Adrenal gland (tissue), 9 donors: ENCODE measurements at regions not wholly inside any gene's neighbourhood (a gene's known extent, or its start where the extent isn't known, plus 50 kb on each side); places are given as distances from the start of the nearest gene placed in this dataset.

ENCODE experiments used
- DNase-seq, 7 donors: peaks; one replicate each; pipeline ENCODE4 v3.0.0-alpha.2; 2019 to 2020
- H3K27ac ChIP-seq, 5 donors: fragments of 200-600 bp; sonication (generic) in 4 of 5; 1 replicate in 3 of 5; 2 replicates in 2 of 5; pipeline versions ENCODE4 v1.5.1 to v1.8.0; 2016 to 2020; ENCODE audit warnings: mild to moderate bottlenecking in 1 of 5
- H3K27me3 ChIP-seq: fragments of 200-600 bp; 2 replicates; pipeline ENCODE4 v1.8.0; 2021
- H3K36me3 ChIP-seq, 2 donors: fragments of 200-600 bp; replicated peaks in 1 of 2; 1 replicate in 1 of 2; 2 replicates in 1 of 2; pipeline versions ENCODE4 v1.5.1 to v1.8.0; 2018 to 2022
- H3K4me1 ChIP-seq, 2 donors: fragments of 200-600 bp; replicated peaks in 1 of 2; 1 replicate in 1 of 2; 2 replicates in 1 of 2; pipeline versions ENCODE4 v1.5.1 to v1.8.0; 2018 to 2021
- H3K4me3 ChIP-seq, 4 donors: fragments of 200-600 bp; sonication (generic) in 3 of 4; one replicate each; pipeline ENCODE4 v1.5.1; 2016 to 2018
- H3K9me3 ChIP-seq, 3 donors: fragments of 200-600 bp; sonication (generic) in 1 of 3; replicated peaks in 1 of 3; 1 replicate in 2 of 3; 2 replicates in 1 of 3; pipeline versions ENCODE4 v1.5.1 to v1.8.0; 2016 to 2021
- CTCF ChIP-seq, 6 experiments: fragments of 450-650 bp in 4 of 6; fragments of 200-600 bp in 2 of 6; sonication (generic) in 1 of 6; IDR thresholded peaks; 1 replicate in 5 of 6; 2 replicates in 1 of 6; pipeline versions ENCODE4 v1.5.1 to v1.8.0; 2016 to 2021; ENCODE audit warnings: antibody characterized with exemption in 6 of 6, mild to moderate bottlenecking in 2 of 6, moderate library complexity in 1 of 6
- POLR2A ChIP-seq, 2 donors: fragments of 450-650 bp; IDR thresholded peaks; one replicate each; pipeline ENCODE4 v1.6.1; 2017; ENCODE audit warnings: antibody characterized with exemption in 2 of 2, mild to moderate bottlenecking in 2 of 2, moderate library complexity in 1 of 2
- WGBS, 4 donors: extraction: QIAGEN DNeasy Blood & Tissue Kit in 2 of 4; methylation state at CpG; one replicate each; pipeline versions ENCODE4 v1.1.5 to v1.1.7; 2013 to 2017; 5-methylcytosine and 5-hydroxymethylcytosine counted together
- intact Hi-C, 2 donors: fragments of 100-400 bp; cut with DNase I; formaldehyde crosslinking; loops; one replicate each; pipeline versions ENCODE4 v1.14.1 to v1.15.0; 2022 to 2023
- donor health status: healthy with polysubstance abuse.
- donor health status: Bipolar disorder and iron deficiency.
- donor health status: DM: yes; HTN: yes; CAD: no.
- donor health status: DM: no; HTN: no; CAD: no.
- donor health status: DM: no; HTN: no; CAD: no.

GRCh38 chr1:61518670-61519400 is 206.1 kb downstream of the TM2D1 start:
- no peak for DNase-seq
- H3K9me3 ChIP-seq, result no peaks in the 10 kb centered on the region
- WGBS, 4 donors, result 74 to 100% (median 84%) methylated on average over 1 of the region's 1 CpG
- no peaks in the 10 kb centered on the region for H3K36me3 ChIP-seq
- no peaks in the 10 kb centered on the region for H3K27me3 ChIP-seq
- no peak overlapping the region for H3K4me3 ChIP-seq
- no peak overlapping the region for H3K27ac ChIP-seq
- no peaks in the 10 kb centered on the region for H3K4me1 ChIP-seq
- intact Hi-C loops, result no loop called here
- no peak for TF ChIP-seq CTCF (IDR thresholded peaks at IDR 0.05)
- no peak for TF ChIP-seq POLR2A (IDR thresholded peaks at IDR 0.05)

- H3K27ac ChIP-seq, result no peak overlapping the region
- H3K9me3 ChIP-seq, result no peaks in the 10 kb centered on the region
- TF ChIP-seq CTCF (IDR thresholded peaks at IDR 0.05) (no peak), POLR2A (IDR thresholded peaks at IDR 0.05) (no peak)
- no peaks in the 10 kb centered on the region for H3K4me1 ChIP-seq
- 87 to 93% (median 88%) methylated on average over 4 of the region's 4 CpGs for WGBS, 4 donors
- DNase-seq, result no peak
- H3K4me3 ChIP-seq, result no peak overlapping the region
- no peaks in the 10 kb centered on the region for H3K36me3 ChIP-seq
- H3K27me3 ChIP-seq, result no peaks in the 10 kb centered on the region
- intact Hi-C loops, result no loop called here
These were observed 207.6 kb downstream of the TM2D1 start for GRCh38 chr1:61517345-61517744.

GRCh38 chr1:61515096-61515495 is 209.8 kb downstream of the TM2D1 start:
- H3K4me1 ChIP-seq, result no peaks in the 10 kb centered on the region
- no peaks in the 10 kb centered on the region for H3K9me3 ChIP-seq
- no peak overlapping the region for H3K27ac ChIP-seq
- no peak overlapping the region for H3K4me3 ChIP-seq
- WGBS, 4 donors, result 87 to 96% (median 92%) methylated on average over 2 of the region's 2 CpGs
- no peaks in the 10 kb centered on the region for H3K27me3 ChIP-seq
- DNase-seq, result no peak
- intact Hi-C loops, result no loop called here
- TF ChIP-seq CTCF (IDR thresholded peaks at IDR 0.05) (no peak), POLR2A (IDR thresholded peaks at IDR 0.05) (no peak)
- no peaks in the 10 kb centered on the region for H3K36me3 ChIP-seq
